Breast epithelium (tissue), 4 donors: ENCODE measurements at regions not wholly inside any gene's neighbourhood (a gene's known extent, or its start where the extent isn't known, plus 50 kb on each side); places are given as distances from the start of the nearest gene placed in this dataset.

Experiments
- DNase-seq, 2 donors: peaks; one replicate each; pipeline ENCODE4 v3.0.0-alpha.2; 2019; ENCODE audit warnings: low spot score in 2 of 2
- H3K27ac ChIP-seq, 2 donors: fragments of 200-600 bp; sonication (generic) in 1 of 2; one replicate each; pipeline ENCODE4 v1.5.1; 2016 to 2019; ENCODE audit warnings: mild to moderate bottlenecking in 1 of 2
- H3K27me3 ChIP-seq, 2 donors: fragments of 200-600 bp; sonication (generic) in 1 of 2; one replicate each; pipeline versions ENCODE4 v1.5.1 to v1.6.0; 2017 to 2019; ENCODE audit warnings: control low read depth in 1 of 2, mild to moderate bottlenecking in 1 of 2
- H3K36me3 ChIP-seq: fragments of 200-600 bp; one replicate; pipeline ENCODE4 v1.5.1; 2019
- H3K4me1 ChIP-seq, 2 donors: fragments of 200-600 bp; sonication (generic); one replicate each; pipeline ENCODE4 v1.5.1; 2016 to 2019; ENCODE audit warnings: control low read depth in 1 of 2
- H3K4me3 ChIP-seq, 3 donors: fragments of 200-600 bp; sonication (generic); 1 replicate in 2 of 3; 2 replicates in 1 of 3; pipeline ENCODE4 v1.5.1; 2016 to 2019; ENCODE audit warnings: mild to moderate bottlenecking in 3 of 3, moderate library complexity in 2 of 3
- H3K9me3 ChIP-seq, 2 donors: fragments of 200-600 bp; sonication (generic) in 1 of 2; one replicate each; pipeline ENCODE4 v1.5.1; 2016 to 2019; ENCODE audit warnings: control low read depth in 1 of 2
- CTCF ChIP-seq, 3 donors: fragments of 450-650 bp; IDR thresholded peaks; one replicate each; pipeline ENCODE4 v1.5.1; 2016 to 2017; ENCODE audit warnings: antibody characterized with exemption in 3 of 3, mild to moderate bottlenecking in 3 of 3, moderate library complexity in 3 of 3
- POLR2A ChIP-seq: fragments of 450-650 bp; IDR thresholded peaks from one replicate; pipeline ENCODE4 v1.6.1; 2016; ENCODE audit warnings: antibody characterized with exemption, mild to moderate bottlenecking, moderate library complexity
- POLR2AphosphoS5 ChIP-seq, 3 donors: sonication (generic); formaldehyde crosslinking; IDR thresholded peaks; one replicate each; pipeline ENCODE4 v1.6.1; 2017; ENCODE audit warnings: antibody characterized with exemption in 3 of 3
- intact Hi-C: fragments of 100-400 bp; cut with DNase I; formaldehyde crosslinking; loops from one replicate; pipeline ENCODE4 v1.15.1; 2023; ENCODE audit warnings: low total_unique reads

- Histone ChIP-seq H3K4me3 (no peak overlapping the region), H3K36me3 (no peaks in the 10 kb centered on the region), H3K4me1 (no peaks in the 10 kb centered on the region), H3K9me3 (no peaks in the 10 kb centered on the region), H3K27me3 (no peaks in the 10 kb centered on the region), H3K27ac (no peak overlapping the region)
- intact Hi-C loops: no loop called here
- TF ChIP-seq POLR2A (no peak), CTCF (IDR thresholded peaks at IDR 0.05) (no peak), POLR2AphosphoS5 (IDR thresholded peaks at IDR 0.05) (no peak)
- no peak for DNase-seq
These were observed 63.8 kb upstream of the OPCML start for GRCh38 chr11:133595998-133596590.

- DNase-seq: no peak
- no peaks in the 10 kb centered on the region for H3K4me1 ChIP-seq
- no peak overlapping the region for H3K27ac ChIP-seq
- no peak overlapping the region for H3K4me3 ChIP-seq
- no peaks in the 10 kb centered on the region for H3K36me3 ChIP-seq
- H3K9me3 ChIP-seq: no peaks in the 10 kb centered on the region
- H3K27me3 ChIP-seq: no peaks in the 10 kb centered on the region
- intact Hi-C loops: no loop called here
- TF ChIP-seq POLR2AphosphoS5 (IDR thresholded peaks at IDR 0.05): no peak
- TF ChIP-seq CTCF (IDR thresholded peaks at IDR 0.05): no peak
- no peak for TF ChIP-seq POLR2A
These were observed 60.7 kb upstream of the OPCML start for GRCh38 chr11:133593036-133593435.

- Histone ChIP-seq H3K4me1 (no peaks in the 10 kb centered on the region), H3K27ac (no peak overlapping the region), H3K9me3 (peaks cover 0 to 11% of the 10 kb centered on the region in 2 donors), H3K27me3 (no peaks in the 10 kb centered on the region), H3K4me3 (no peak overlapping the region), H3K36me3 (no peaks in the 10 kb centered on the region)
- TF ChIP-seq POLR2AphosphoS5 (IDR thresholded peaks at IDR 0.05) (no peak), POLR2A (no peak), CTCF (IDR thresholded peaks at IDR 0.05) (no peak)
- intact Hi-C loops: no loop called here
- DNase-seq: no peak
These were observed 54.7 kb upstream of the OPCML start for GRCh38 chr11:133586903-133587517.

- intact Hi-C loops: no loop called here
- Histone ChIP-seq H3K4me1 (no peaks in the 10 kb centered on the region), H3K27me3 (no peaks in the 10 kb centered on the region), H3K27ac (no peak overlapping the region), H3K9me3 (peaks cover 0 to 11% of the 10 kb centered on the region in 2 donors), H3K4me3 (no peak overlapping the region), H3K36me3 (no peaks in the 10 kb centered on the region)
- TF ChIP-seq CTCF (IDR thresholded peaks at IDR 0.05) (no peak), POLR2A (no peak), POLR2AphosphoS5 (IDR thresholded peaks at IDR 0.05) (no peak)
- DNase-seq: no peak
These were observed 50.4 kb upstream of the OPCML start for GRCh38 chr11:133582750-133583149.

GRCh38 chr11:133582326-133582725, 50.0 kb upstream of the OPCML start:
- DNase-seq: no peak
- H3K36me3 ChIP-seq: no peaks in the 10 kb centered on the region
- intact Hi-C loops: no loop called here
- H3K27me3 ChIP-seq: no peaks in the 10 kb centered on the region
- H3K4me1 ChIP-seq: no peaks in the 10 kb centered on the region
- no peak overlapping the region for H3K27ac ChIP-seq
- no peak overlapping the region for H3K4me3 ChIP-seq
- TF ChIP-seq CTCF (IDR thresholded peaks at IDR 0.05): no peak
- no peak for TF ChIP-seq POLR2AphosphoS5 (IDR thresholded peaks at IDR 0.05)
- TF ChIP-seq POLR2A: no peak
- H3K9me3 ChIP-seq: peaks cover 0 to 11% of the 10 kb centered on the region in 2 donors
